ENCODE measurements at regions not wholly inside any gene's neighbourhood (a gene's known extent, or its start where the extent isn't known, plus 50 kb on each side); places are given as distances from the start of the nearest gene placed in this dataset.

DNA sequence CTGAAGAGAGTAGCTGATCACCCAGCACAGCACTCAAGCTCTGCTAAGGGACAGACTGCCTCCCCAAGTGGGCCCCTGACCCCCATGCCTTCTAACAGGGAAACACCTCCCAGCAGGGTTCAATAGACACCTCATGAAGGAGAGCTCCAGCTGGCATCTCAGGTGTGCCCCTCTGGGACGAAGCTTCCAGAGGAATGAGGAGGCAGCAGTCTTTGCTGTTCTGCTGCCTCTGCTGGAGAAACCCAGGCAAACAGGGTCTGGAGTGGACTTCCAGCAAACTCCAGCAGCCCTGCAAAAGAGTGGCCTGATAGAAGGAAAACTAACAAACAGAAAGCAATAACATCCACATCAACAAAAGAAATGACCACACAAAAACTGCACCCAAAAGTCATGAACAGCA, 412.8 kb downstream of the PRDM5 start:
- DNase-seq (ENCODE audit: low read depth): no peak
- TF ChIP-seq, protein P1, sequence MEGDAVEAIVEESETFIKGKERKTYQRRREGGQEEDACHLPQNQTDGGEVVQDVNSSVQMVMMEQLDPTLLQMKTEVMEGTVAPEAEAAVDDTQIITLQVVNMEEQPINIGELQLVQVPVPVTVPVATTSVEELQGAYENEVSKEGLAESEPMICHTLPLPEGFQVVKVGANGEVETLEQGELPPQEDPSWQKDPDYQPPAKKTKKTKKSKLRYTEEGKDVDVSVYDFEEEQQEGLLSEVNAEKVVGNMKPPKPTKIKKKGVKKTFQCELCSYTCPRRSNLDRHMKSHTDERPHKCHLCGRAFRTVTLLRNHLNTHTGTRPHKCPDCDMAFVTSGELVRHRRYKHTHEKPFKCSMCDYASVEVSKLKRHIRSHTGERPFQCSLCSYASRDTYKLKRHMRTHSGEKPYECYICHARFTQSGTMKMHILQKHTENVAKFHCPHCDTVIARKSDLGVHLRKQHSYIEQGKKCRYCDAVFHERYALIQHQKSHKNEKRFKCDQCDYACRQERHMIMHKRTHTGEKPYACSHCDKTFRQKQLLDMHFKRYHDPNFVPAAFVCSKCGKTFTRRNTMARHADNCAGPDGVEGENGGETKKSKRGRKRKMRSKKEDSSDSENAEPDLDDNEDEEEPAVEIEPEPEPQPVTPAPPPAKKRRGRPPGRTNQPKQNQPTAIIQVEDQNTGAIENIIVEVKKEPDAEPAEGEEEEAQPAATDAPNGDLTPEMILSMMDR (IDR thresholded peaks at IDR 0.05; ENCODE audit: control insufficient read depth, extremely low read depth, insufficient read depth): no peak
- no peak overlapping the region for H3K4me3 ChIP-seq (ENCODE audit: low read depth, low read length)

DNA sequence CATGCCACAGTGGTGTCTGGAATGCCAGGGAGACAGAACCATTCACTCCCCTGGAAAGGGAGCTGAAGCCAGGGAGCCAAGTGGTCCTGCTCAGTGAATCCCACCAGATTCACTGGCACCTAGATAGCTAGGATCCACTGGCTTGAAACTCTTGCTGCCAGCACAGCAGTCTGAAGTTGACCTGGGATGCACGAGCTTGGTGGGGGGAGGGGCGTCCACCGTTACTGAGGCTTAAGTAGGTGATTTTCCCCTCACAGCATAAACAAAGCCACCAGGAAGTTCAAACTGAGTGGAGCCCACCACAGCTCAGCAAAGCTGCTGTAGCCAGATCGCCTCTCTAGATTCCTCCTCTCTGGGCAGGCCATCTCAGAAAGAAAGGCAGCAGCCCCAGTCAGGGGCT, 413.3 kb downstream of the PRDM5 start:
- DNase-seq (ENCODE audit: low read depth): no peak
- TF ChIP-seq, protein P1 (IDR thresholded peaks at IDR 0.05; ENCODE audit: control insufficient read depth, extremely low read depth, insufficient read depth): no peak
- H3K4me3 ChIP-seq (ENCODE audit: low read depth, low read length): no peak overlapping the region

DNA sequence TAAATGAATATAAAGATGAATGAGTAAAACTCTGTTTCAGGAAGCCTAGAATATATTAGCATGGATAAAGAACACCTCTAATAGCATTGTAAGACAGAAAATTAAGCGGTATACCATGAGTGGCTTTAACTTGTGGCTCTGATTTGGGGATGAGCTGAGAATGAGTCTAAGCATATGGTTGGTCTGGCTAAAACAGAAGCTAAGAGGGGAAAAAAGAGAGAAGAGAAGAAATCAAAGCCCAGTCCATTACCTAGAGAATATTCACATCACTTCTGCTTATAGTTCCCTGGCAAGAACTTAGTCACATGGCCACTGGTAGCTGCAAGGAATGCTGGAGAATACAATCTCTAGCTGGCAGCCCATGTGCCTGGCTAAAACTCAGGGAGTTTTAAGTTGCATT, 414.5 kb downstream of the PRDM5 start:
- H3K4me3 ChIP-seq (ENCODE audit: low read depth, low read length): no peak overlapping the region
- no peak for DNase-seq (ENCODE audit: low read depth)
- TF ChIP-seq, protein P1 (IDR thresholded peaks at IDR 0.05; ENCODE audit: control insufficient read depth, extremely low read depth, insufficient read depth): no peak

DNA sequence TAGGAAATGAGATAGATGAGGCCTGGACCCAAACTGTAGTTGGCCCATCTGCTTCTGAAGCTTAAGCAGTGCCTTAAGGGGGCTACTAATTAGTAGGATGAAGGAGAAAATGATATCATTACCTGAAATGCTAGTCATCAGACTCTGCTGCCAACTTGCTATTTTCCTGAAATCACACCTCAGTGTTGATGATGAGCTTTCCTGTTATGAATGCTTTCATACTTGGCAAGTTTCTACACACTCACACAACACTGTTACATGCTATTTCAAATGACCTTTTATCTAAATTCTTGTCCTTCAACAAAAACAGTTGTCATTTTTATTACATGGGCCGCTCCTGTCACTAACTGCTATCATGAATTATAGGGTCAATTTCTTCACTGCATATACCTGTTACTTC, 416.0 kb downstream of the PRDM5 start:
- no peak for DNase-seq (ENCODE audit: low read depth)
- TF ChIP-seq, protein P1 (IDR thresholded peaks at IDR 0.05; ENCODE audit: control insufficient read depth, extremely low read depth, insufficient read depth): no peak
- H3K4me3 ChIP-seq (ENCODE audit: low read depth, low read length): no peak overlapping the region

DNA sequence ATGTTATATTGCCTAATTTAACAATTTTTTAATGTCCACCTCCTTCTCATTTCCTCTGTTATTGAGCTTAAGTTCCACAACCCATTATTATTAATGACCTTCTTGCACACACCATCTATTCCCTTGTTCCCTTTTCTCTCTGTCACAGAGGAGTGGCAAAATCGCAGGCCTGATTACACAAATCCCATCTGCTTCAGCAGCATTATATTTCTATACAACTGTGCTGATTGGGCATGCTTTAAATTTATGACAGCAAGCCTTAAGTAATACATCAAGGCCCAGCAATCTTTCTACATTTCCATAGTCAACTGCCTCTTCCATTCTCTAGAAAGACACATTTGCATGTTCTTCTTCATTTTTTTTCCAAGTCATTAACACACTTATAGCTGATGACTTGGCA, 423.8 kb downstream of the PRDM5 start:
- TF ChIP-seq, protein P1 (IDR thresholded peaks at IDR 0.05; ENCODE audit: control insufficient read depth, extremely low read depth, insufficient read depth): no peak
- DNase-seq (ENCODE audit: low read depth): no peak
- H3K4me3 ChIP-seq (ENCODE audit: low read depth, low read length): no peak overlapping the region

DNA sequence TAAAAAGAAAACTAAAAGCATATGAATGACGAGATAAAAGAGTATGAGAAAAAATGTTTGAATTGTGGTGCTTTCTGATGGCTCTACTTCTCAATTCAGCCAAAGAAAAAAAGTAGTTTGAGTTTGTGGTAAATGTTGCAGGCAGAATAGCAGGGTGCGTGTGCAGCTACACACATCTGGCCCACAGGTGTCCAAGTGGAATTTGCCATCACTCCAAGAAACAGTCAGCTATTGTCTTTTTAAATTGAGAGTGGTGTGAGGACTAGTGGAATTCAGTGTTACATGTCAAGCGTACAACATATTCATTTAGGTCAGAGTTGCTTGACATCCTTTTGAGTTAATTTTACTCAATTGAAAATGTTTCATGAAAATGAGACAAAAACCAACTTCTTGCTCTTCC, 424.8 kb upstream of the MAD2L1 start:
- TF ChIP-seq, protein P1 (IDR thresholded peaks at IDR 0.05; ENCODE audit: control insufficient read depth, extremely low read depth, insufficient read depth): no peak
- H3K4me3 ChIP-seq (ENCODE audit: low read depth, low read length): no peak overlapping the region
- no peak for DNase-seq (ENCODE audit: low read depth)

DNA sequence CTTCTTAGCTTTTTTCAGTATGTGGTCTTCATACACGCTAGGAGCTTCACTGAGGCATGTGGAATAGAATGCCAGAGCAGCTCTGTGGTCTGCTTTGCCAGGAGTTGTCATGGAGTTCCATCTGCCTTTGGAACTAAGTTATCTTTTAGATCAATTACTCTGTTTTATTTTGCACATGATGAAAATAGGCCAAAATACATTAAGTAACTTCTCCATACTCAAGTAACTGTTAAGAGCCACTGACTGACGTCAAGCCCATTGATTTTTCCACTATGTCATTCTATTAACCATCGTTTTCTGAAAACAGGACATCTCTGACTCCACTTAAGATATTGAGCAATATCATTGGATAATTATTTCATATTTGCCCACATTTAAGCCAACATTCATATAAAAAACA, 415.1 kb upstream of the MAD2L1 start:
- TF ChIP-seq, protein P1 (IDR thresholded peaks at IDR 0.05; ENCODE audit: control insufficient read depth, extremely low read depth, insufficient read depth): no peak
- no peak overlapping the region for H3K4me3 ChIP-seq (ENCODE audit: low read depth, low read length)
- DNase-seq (ENCODE audit: low read depth): no peak

Measured in LNCaP clone FGC (cell line).